GM18499 (cell line): ENCODE measurements at regions not wholly inside any gene's neighbourhood (a gene's known extent, or its start where the extent isn't known, plus 50 kb on each side); places are given as distances from the start of the nearest gene placed in this dataset.

Experiments used
- ATAC-seq: cut with Tn5 transposase; IDR thresholded peaks from one replicate; pipeline ENCODE4 v1.9.1; 2021; ENCODE audit warnings: moderate number of reproducible peaks; ENCODE audit not compliant: insufficient read depth, unreplicated experiment

- no peak for ATAC-seq
Observed at GRCh38 chr16:64580558-64580957, 541.3 kb downstream of the CDH11 start.

- no peak for ATAC-seq
Observed at GRCh38 chr16:64579712-64580111, 542.2 kb downstream of the CDH11 start.

GRCh38 chr16:64545768-64546167 is 576.1 kb downstream of the CDH11 start:
- ATAC-seq, result no peak

GRCh38 chr16:64544859-64545258 is 577.0 kb downstream of the CDH11 start:
- no peak for ATAC-seq

GRCh38 chr16:64543441-64543840 is 578.4 kb downstream of the CDH11 start:
- ATAC-seq, result no peak

GRCh38 chr16:64543031-64543430 is 578.8 kb downstream of the CDH11 start:
- ATAC-seq, result no peak

GRCh38 chr16:64542152-64542551 is 579.7 kb downstream of the CDH11 start:
- ATAC-seq, result no peak

GRCh38 chr16:64541621-64542020 is 580.2 kb downstream of the CDH11 start:
- no peak for ATAC-seq

GRCh38 chr16:64540434-64540833 is 581.4 kb downstream of the CDH11 start:
- ATAC-seq, result no peak

GRCh38 chr16:64539811-64540371 is 582.0 kb downstream of the CDH11 start:
- ATAC-seq, result no peak

- no peak for ATAC-seq
Observed at GRCh38 chr16:64534180-64534780, 587.6 kb downstream of the CDH11 start.

- ATAC-seq, result no peak
Observed at GRCh38 chr16:64532691-64533090, 589.2 kb downstream of the CDH11 start.

GRCh38 chr16:64532117-64532516 is 589.7 kb downstream of the CDH11 start:
- ATAC-seq, result no peak

GRCh38 chr16:64531401-64531800 is 590.5 kb downstream of the CDH11 start:
- ATAC-seq, result no peak

- ATAC-seq, result no peak
Observed at GRCh38 chr16:64522548-64522947, 599.3 kb downstream of the CDH11 start.

GRCh38 chr16:64513871-64514270 is 608.0 kb downstream of the CDH11 start:
- ATAC-seq, result no peak

- no peak for ATAC-seq
Observed at GRCh38 chr16:64507240-64508024, 614.4 kb downstream of the CDH11 start.

GRCh38 chr16:64499211-64499610 is 622.7 kb downstream of the CDH11 start:
- no peak for ATAC-seq

GRCh38 chr16:64498363-64498762 is 623.5 kb downstream of the CDH11 start:
- ATAC-seq, result no peak

GRCh38 chr16:64493709-64494108 is 628.2 kb downstream of the CDH11 start:
- no peak for ATAC-seq

GRCh38 chr16:64489449-64489848 is 632.4 kb downstream of the CDH11 start:
- ATAC-seq, result no peak

- ATAC-seq, result no peak
Observed at GRCh38 chr16:64486561-64486960, 635.3 kb downstream of the CDH11 start.
